HG03159 (cell line): ENCODE measurements at regions not wholly inside any gene's neighbourhood (a gene's known extent, or its start where the extent isn't known, plus 50 kb on each side); places are given as distances from the start of the nearest gene placed in this dataset.

Experiments
- ATAC-seq: cut with Tn5 transposase; IDR thresholded peaks from one replicate; pipeline ENCODE4 v1.9.1; 2021; ENCODE audit warnings: mild to moderate bottlenecking, moderate library complexity; ENCODE audit not compliant: unreplicated experiment

- ATAC-seq: no peak
Measured at GRCh38 chr5:168171901-168172759, 119.3 kb upstream of the WWC1 start.

- ATAC-seq: no peak
Measured at GRCh38 chr5:168172760-168173223, 118.7 kb upstream of the WWC1 start.

GRCh38 chr5:168174376-168174775 lies 117.1 kb upstream of the WWC1 start:
- no peak for ATAC-seq

- no peak for ATAC-seq
Measured at GRCh38 chr5:168176251-168176650, 115.2 kb upstream of the WWC1 start.

- ATAC-seq: no peak
Measured at GRCh38 chr5:168176941-168177340, 114.5 kb upstream of the WWC1 start.

GRCh38 chr5:168177831-168178450 lies 113.5 kb upstream of the WWC1 start:
- ATAC-seq: no peak

- no peak for ATAC-seq
Measured at GRCh38 chr5:168179192-168179593, 112.3 kb upstream of the WWC1 start.

- no peak for ATAC-seq
Measured at GRCh38 chr5:168182269-168182668, 109.2 kb upstream of the WWC1 start.

GRCh38 chr5:168184103-168184502 lies 107.3 kb upstream of the WWC1 start:
- ATAC-seq: no peak

- no peak for ATAC-seq
Measured at GRCh38 chr5:168186289-168187074, 105.0 kb upstream of the WWC1 start.

GRCh38 chr5:168187614-168188013 lies 103.8 kb upstream of the WWC1 start:
- no peak for ATAC-seq

GRCh38 chr5:168188182-168188581 lies 103.3 kb upstream of the WWC1 start:
- ATAC-seq: no peak

- no peak for ATAC-seq
Measured at GRCh38 chr5:168192120-168192519, 99.3 kb upstream of the WWC1 start.

GRCh38 chr5:168193493-168194250 lies 97.8 kb upstream of the WWC1 start:
- ATAC-seq: no peak

- no peak for ATAC-seq
Measured at GRCh38 chr5:168195110-168195509, 96.3 kb upstream of the WWC1 start.

- ATAC-seq: no peak
Measured at GRCh38 chr5:168198359-168198758, 93.1 kb upstream of the WWC1 start.

- no peak for ATAC-seq
Measured at GRCh38 chr5:168202996-168203395, 88.4 kb upstream of the WWC1 start.

- no peak for ATAC-seq
Measured at GRCh38 chr5:168204165-168204564, 87.3 kb upstream of the WWC1 start.

- no peak for ATAC-seq
Measured at GRCh38 chr5:168207450-168208029, 83.9 kb upstream of the WWC1 start.

GRCh38 chr5:168209244-168209995 lies 82.0 kb upstream of the WWC1 start:
- no peak for ATAC-seq
